ENCODE measurements at regions not wholly inside any gene's neighbourhood (a gene's known extent, or its start where the extent isn't known, plus 50 kb on each side); places are given as distances from the start of the nearest gene placed in this dataset.

DNA sequence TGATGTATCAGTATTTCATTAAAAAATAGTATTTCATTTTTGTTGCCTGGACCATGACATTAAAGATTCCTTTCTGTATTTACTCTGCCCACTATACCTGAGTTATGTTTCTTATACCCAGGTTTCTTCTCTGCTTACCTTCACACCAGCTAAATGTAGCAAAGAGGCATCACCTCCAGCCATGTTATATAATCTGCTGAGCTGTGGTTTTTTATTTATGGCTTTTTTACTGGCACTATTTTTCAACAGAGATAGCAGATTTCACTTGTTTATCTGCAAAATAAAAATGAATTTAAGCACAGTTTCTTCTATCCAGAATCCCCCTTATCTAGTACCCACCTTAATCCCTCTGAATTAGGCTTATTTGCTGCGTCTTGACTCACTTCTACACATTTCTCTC, 979.0 kb upstream of the MAN1A1 start:
- TF ChIP-seq ZNF654 (tag by site-specific recombination; IDR thresholded peaks at IDR 0.05; ENCODE audit: low read depth) (no peak), SP7 (tag by site-specific recombination; IDR thresholded peaks at IDR 0.05) (no peak), ZBTB26 (tag by site-specific recombination; optimal IDR thresholded peaks at IDR 0.05) (no peak)

Measured in HEK293 (cell line).